Stomach (tissue), 8 donors: ENCODE measurements at regions not wholly inside any gene's neighbourhood (a gene's known extent, or its start where the extent isn't known, plus 50 kb on each side); places are given as distances from the start of the nearest gene placed in this dataset.

Experiments used
- DNase-seq, 2 donors: peaks; one replicate each; pipeline versions ENCODE4 v3.0.0 to v3.0.0-alpha.2; 2013 to 2019
- H3K27ac ChIP-seq, 5 donors: fragments of 200-600 bp in 4 of 5; sonication (generic) in 4 of 5; one replicate each; pipeline ENCODE4 v1.5.1; 2013 to 2019; ENCODE audit warnings: mild to moderate bottlenecking in 1 of 5, moderate library complexity in 1 of 5
- H3K27me3 ChIP-seq, 3 donors: fragments of 200-600 bp; sonication (generic); one replicate each; pipeline ENCODE4 v1.5.1; 2017 to 2019; ENCODE audit warnings: mixed run types in 1 of 3
- H3K36me3 ChIP-seq, 4 donors: fragments of 200-600 bp; sonication (generic); 1 replicate in 3 of 4; 2 replicates in 1 of 4; pipeline ENCODE4 v1.5.1; 2016 to 2019
- H3K4me1 ChIP-seq, 4 donors: fragments of 200-600 bp; sonication (generic); one replicate each; pipeline ENCODE4 v1.5.1; 2016 to 2019
- H3K4me3 ChIP-seq, 4 donors: fragments of 200-600 bp; sonication (generic) in 3 of 4; one replicate each; pipeline ENCODE4 v1.5.1; 2016 to 2019; ENCODE audit warnings: mild to moderate bottlenecking in 1 of 4
- H3K9me3 ChIP-seq, 4 donors: fragments of 200-600 bp; sonication (generic); one replicate each; pipeline ENCODE4 v1.5.1; 2016 to 2019
- EP300 ChIP-seq: sonication (generic); formaldehyde crosslinking; IDR thresholded peaks from one replicate; pipeline ENCODE4 v1.6.1; 2017; ENCODE audit warnings: antibody characterized with exemption
- POLR2A ChIP-seq, 4 donors: fragments of 450-650 bp; IDR thresholded peaks; one replicate each; pipeline ENCODE4 v1.6.1; 2016; ENCODE audit warnings: antibody characterized with exemption in 4 of 4, control low read depth in 2 of 4, mild to moderate bottlenecking in 1 of 4, moderate library complexity in 1 of 4
- POLR2AphosphoS5 ChIP-seq, 3 donors: sonication (generic); formaldehyde crosslinking; IDR thresholded peaks; one replicate each; pipeline ENCODE4 v1.6.1; 2016; ENCODE audit warnings: antibody characterized with exemption in 3 of 3
- WGBS, 5 donors: extraction: QIAGEN DNeasy Blood & Tissue Kit in 3 of 5; methylation state at CpG; one replicate each; pipeline versions ENCODE4 v1.1.5 to v1.1.7; 2013 to 2018; 5-methylcytosine and 5-hydroxymethylcytosine counted together
- intact Hi-C: fragments of 100-400 bp; cut with DNase I; formaldehyde crosslinking; loops from one replicate; pipeline ENCODE4 v1.15.1; 2023; ENCODE audit warnings: low total_unique reads
- TF ChIP-seq, protein P1 (sequence below), 7 experiments: fragments of 450-650 bp in 4 of 7; fragments of 200-600 bp in 3 of 7; sonication (generic) in 3 of 7; IDR thresholded peaks; one replicate each; pipeline ENCODE4 v1.5.1; 2016 to 2019; ENCODE audit warnings: antibody characterized with exemption in 7 of 7, control low read depth in 2 of 7, mild to moderate bottlenecking in 1 of 7
- donor health status: healthy with polysubstance abuse.
- donor health status: Bipolar disorder and iron deficiency.
- donor health status: healthy.

DNA sequence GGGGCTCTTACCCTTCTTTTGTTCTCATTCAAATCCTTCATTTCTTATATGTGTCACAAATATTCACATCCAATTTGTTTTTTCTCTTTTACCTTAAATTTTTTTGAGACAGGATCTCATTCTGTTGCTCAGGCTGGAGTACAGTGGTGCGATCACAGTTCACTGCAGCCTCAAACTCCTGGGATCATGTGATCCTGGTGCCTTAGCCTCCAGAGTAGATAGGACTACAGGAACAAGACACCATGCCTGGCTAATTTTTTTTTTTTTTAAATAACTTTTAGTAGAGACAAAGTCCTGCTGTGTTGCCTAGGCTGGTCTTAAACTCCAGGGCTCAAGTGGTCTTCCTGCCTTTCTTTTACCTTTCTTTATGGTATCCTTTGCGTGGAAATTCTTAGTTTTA lies 66.5 kb downstream of the POLR2M start:
- H3K27me3 ChIP-seq = no peaks in the 10 kb centered on the region
- H3K9me3 ChIP-seq = no peaks in the 10 kb centered on the region
- no peaks in the 10 kb centered on the region for H3K36me3 ChIP-seq
- no peaks in the 10 kb centered on the region for H3K4me1 ChIP-seq
- TF ChIP-seq POLR2A (IDR thresholded peaks at IDR 0.05) (no peak), POLR2AphosphoS5 (IDR thresholded peaks at IDR 0.05) (no peak), EP300 (no peak)
- TF ChIP-seq, protein P1, sequence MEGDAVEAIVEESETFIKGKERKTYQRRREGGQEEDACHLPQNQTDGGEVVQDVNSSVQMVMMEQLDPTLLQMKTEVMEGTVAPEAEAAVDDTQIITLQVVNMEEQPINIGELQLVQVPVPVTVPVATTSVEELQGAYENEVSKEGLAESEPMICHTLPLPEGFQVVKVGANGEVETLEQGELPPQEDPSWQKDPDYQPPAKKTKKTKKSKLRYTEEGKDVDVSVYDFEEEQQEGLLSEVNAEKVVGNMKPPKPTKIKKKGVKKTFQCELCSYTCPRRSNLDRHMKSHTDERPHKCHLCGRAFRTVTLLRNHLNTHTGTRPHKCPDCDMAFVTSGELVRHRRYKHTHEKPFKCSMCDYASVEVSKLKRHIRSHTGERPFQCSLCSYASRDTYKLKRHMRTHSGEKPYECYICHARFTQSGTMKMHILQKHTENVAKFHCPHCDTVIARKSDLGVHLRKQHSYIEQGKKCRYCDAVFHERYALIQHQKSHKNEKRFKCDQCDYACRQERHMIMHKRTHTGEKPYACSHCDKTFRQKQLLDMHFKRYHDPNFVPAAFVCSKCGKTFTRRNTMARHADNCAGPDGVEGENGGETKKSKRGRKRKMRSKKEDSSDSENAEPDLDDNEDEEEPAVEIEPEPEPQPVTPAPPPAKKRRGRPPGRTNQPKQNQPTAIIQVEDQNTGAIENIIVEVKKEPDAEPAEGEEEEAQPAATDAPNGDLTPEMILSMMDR (IDR thresholded peaks at IDR 0.05) = no peak
- H3K27ac ChIP-seq = no peak overlapping the region
- no peak overlapping the region for H3K4me3 ChIP-seq
- 95 to 97% (median 96%) methylated on average over 2 of the region's 2 CpGs for WGBS, 5 donors
- no peak for DNase-seq
- intact Hi-C loops = no loop called here

GRCh38 chr15:57777003-57777402 lies 70.5 kb downstream of the POLR2M start:
- H3K36me3 ChIP-seq = no peaks in the 10 kb centered on the region
- WGBS, 5 donors = 80 to 87% (median 84%) methylated on average over 4 of the region's 4 CpGs
- TF ChIP-seq POLR2A (IDR thresholded peaks at IDR 0.05) (no peak), EP300 (no peak), POLR2AphosphoS5 (IDR thresholded peaks at IDR 0.05) (no peak)
- TF ChIP-seq, protein P1 (IDR thresholded peaks at IDR 0.05) = no peak
- H3K4me1 ChIP-seq = no peaks in the 10 kb centered on the region
- H3K27ac ChIP-seq = no peak overlapping the region
- no peak overlapping the region for H3K4me3 ChIP-seq
- intact Hi-C loops = no loop called here
- H3K9me3 ChIP-seq = no peaks in the 10 kb centered on the region
- H3K27me3 ChIP-seq = no peaks in the 10 kb centered on the region
- no peak for DNase-seq

GRCh38 chr15:57780471-57780870 lies 74.0 kb downstream of the POLR2M start:
- Histone ChIP-seq H3K36me3 (no peaks in the 10 kb centered on the region), H3K27ac (no peak overlapping the region), H3K4me3 (no peak overlapping the region), H3K27me3 (peaks cover 0 to 4% (median 0%) of the 10 kb centered on the region in 3 donors), H3K9me3 (no peaks in the 10 kb centered on the region), H3K4me1 (no peaks in the 10 kb centered on the region)
- intact Hi-C loops = no loop called here
- TF ChIP-seq, protein P1 (IDR thresholded peaks at IDR 0.05) = no peak
- TF ChIP-seq POLR2AphosphoS5 (IDR thresholded peaks at IDR 0.05) (no peak), POLR2A (IDR thresholded peaks at IDR 0.05) (no peak), EP300 (no peak)
- 61 to 80% (median 66%) methylated on average over 4 of the region's 4 CpGs for WGBS, 5 donors
- DNase-seq = no peak

GRCh38 chr15:57782731-57783130 lies 76.2 kb downstream of the POLR2M start:
- no peaks in the 10 kb centered on the region for H3K9me3 ChIP-seq
- H3K4me1 ChIP-seq = no peaks in the 10 kb centered on the region
- no peaks in the 10 kb centered on the region for H3K36me3 ChIP-seq
- intact Hi-C loops = no loop called here
- no peak for TF ChIP-seq POLR2A (IDR thresholded peaks at IDR 0.05)
- TF ChIP-seq POLR2AphosphoS5 (IDR thresholded peaks at IDR 0.05) = no peak
- no peak for TF ChIP-seq EP300
- TF ChIP-seq, protein P1 (IDR thresholded peaks at IDR 0.05) = no peak
- peaks cover 0 to 4% (median 0%) of the 10 kb centered on the region in 3 donors for H3K27me3 ChIP-seq
- no peak overlapping the region for H3K4me3 ChIP-seq
- no peak overlapping the region for H3K27ac ChIP-seq
- WGBS, 5 donors = 69 to 83% (median 77%) methylated on average over 6 of the region's 6 CpGs
- DNase-seq = no peak
